ENCODE measurements at regions not wholly inside any gene's neighbourhood (a gene's known extent, or its start where the extent isn't known, plus 50 kb on each side); places are given as distances from the start of the nearest gene placed in this dataset.

DNA sequence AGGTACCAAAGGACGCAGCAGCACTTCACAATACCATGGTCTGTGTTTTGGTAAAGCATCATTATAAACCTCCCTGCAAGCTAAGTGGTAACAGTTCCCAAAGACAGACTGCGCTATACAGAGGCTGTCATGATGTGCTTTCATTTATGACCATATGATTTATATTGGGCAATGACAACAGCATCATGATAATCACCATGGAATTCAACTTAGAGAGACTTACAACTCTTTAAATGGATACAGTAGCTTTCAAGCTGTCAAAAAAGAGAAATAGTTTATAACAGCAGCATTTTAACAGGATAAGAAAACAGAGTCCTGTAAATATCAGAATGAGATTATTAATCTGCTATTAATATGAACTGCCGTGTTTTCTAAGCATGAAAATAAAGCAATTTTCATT, 341.7 kb downstream of the GPR37 start:
- DNase-seq (no peak), ATAC-seq (no peak)

DNA sequence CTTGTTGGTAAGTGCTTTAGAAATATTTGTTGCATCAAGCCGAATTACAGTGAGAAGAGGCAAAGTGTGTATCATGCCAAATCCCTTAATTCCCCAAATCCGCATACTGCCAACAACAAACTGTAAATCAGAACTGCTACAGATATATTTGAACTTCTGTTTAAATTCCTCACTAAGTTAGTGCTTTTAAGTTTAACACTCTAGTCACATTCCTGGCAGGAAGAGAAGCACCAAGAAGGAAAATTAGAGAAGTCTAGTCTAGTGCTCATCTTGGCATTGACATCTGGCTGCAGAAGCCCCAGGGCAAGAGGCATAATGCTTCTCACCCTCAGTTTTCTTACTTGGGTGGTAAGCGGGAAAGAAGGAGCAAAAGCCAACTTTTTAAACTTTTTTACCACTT, 343.5 kb downstream of the GPR37 start:
- no peak for ATAC-seq
- no peak for DNase-seq

DNA sequence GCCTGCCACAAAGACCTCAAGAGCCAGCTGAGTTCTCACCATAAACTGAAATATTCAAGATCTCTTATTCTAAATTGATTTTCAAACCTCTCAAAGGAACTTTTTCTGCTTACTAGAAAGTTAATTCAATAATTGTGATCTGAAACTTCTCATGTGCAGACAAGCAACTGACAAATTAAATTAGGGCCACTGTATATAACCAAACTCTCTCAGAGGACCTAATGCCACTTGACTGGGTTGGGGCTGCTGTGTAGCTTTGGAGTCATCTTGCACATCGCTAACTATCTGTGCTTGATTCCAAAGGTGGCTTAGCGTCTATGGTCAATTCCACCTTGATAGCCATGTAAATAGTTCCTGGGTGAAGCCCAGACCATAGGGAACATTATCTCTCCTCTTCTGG, 345.2 kb downstream of the GPR37 start:
- no peak for ATAC-seq

DNA sequence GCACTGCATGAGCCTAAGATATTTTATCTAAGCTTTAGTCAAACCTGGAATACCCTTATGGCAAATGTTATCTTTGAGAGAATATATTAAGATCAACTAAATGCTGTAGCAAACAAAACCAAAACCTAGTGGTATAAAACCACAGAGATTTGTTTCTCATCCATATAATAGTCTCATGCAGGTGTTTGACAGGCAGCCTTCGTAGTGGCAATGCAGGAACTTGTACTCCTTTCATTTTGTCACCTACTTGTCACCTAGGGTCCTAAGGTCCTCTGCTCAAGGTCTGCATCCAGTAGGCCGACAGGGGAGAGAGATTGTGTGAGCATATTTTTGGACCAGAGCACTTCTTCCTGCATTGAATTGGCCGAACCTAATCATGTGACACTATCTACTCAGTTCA, 352.6 kb downstream of the GPR37 start:
- DNase-seq (no peak), ATAC-seq (no peak)

More for the DNA sequence above, 345.2 kb downstream of the GPR37 start:
- no peak for DNase-seq

DNA sequence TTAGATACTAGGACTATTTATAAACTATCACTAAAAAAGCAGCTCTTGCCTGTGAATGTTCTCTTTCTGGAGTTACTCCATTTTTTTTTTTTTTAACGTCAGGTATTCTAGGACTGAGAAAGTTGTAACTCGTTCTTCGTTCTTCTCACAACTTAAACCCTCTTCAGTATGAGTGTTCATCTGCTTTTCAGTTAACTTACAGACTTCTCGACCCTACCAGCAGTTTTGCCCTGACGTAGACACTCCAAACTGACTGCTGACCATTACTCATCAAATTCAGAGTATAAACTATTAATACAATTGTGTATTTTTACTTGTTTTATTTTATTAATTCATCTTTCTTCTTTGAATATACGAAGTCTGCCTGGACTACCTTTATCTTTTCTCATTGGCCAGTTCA, 353.1 kb downstream of the GPR37 start:
- no peak for DNase-seq
- no peak for ATAC-seq

DNA sequence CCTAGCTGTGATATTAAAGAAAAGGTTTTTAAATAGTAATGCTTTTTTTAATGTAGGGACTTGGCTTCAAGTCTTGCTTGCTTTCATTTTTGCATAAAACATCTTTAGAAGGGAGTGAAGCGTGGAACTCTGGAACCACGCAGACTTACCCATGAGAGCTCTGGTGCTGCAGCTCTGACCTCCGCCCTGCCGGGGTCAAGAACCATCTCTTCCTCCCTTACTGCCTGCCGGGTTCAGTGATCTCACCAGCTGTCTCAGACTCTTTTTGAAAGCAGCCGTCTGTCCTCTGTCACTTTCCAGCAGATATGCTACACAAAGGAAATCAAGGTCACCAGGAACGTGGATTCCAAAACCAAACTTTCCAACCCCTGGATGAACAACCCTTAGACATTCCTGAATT, 353.8 kb downstream of the GPR37 start:
- ATAC-seq: no peak
- DNase-seq: no peak

DNA sequence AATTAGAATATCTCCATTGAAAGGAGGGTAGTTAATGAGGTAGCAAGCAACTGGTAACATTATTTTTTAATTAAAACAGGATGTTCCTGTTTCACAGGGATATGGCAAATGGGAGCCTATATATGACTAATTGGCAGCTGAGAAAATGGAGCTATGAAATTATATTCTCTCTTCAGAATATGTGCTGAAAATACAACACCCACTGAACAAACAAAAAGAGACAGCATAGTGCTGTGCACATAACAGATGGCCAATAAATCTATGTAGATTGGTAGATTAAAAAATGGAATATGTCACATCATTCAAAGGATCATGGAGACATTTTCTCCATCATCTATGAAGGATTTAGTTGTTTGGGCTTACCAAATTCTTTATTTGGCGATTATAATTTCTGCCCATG, 362.0 kb downstream of the GPR37 start:
- no peak for DNase-seq
- ATAC-seq: no peak

DNA sequence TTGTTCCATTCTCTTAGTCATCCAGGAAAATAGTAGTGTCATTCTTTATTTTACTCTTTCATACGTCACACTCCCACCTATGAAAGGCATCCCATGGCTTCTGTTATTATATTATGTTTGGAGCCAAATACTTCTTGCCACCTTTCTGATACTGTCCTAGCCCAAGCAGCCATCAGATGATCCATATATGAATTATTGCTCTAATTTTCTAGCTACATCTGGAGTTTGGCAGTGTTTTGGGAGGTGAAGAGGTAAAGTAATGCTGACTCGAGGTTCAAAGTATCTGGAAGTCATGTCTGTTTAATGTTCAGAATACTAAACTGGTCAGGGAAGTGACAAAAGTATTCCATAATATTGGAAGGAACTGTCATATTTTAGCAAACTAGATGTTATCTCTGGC, 362.5 kb downstream of the GPR37 start:
- ATAC-seq: no peak
- DNase-seq: no peak

DNA sequence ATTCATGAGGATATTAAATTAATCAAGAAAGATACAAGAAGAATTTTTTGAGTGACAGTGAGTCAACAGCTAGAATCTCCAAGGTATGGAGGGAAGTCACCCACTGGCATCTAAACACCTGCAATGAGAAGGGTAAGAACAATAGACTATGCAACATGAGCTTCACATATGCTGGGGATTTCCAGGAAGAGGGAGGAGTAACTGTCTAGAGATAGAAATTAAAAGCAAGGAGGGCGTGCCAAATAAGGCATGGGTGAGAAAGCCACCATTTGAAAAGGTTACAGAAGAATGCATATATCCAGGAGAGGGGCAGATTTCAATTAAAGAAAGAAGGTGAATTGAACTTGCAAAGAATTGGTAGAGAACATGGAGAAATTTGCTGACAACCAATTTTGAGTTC, 365.7 kb downstream of the GPR37 start:
- ATAC-seq (no peak), DNase-seq (no peak)

DNA sequence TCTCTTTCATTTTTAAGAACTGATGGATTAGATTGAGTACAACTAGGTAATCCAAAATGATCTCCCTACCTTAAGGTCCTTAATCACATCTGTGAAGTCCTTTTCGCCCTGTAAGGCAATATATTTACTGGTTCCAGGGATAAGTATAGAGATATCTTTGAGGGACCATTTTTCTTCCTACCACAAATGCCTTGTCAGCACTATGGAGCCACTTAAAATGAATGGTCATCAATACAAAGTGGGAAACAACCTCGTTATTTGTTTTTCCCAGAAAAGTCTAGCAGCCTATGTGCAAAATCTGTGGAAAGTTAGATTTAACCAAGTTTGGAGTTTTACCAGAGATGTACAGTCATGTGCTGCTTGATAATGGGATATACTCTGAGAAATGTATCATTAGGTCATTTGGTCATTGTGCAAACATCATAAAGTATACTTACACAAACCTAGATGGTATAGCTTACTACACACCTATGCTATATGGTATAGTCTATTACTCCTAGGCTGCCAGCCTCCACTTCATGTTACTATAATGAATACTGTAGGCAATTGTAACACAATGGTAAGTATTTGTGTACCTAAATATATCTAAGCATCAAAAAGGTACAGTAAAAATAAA, 366.2 kb upstream of the TMEM229A start:
- no peak for ATAC-seq
- no peak for DNase-seq

DNA sequence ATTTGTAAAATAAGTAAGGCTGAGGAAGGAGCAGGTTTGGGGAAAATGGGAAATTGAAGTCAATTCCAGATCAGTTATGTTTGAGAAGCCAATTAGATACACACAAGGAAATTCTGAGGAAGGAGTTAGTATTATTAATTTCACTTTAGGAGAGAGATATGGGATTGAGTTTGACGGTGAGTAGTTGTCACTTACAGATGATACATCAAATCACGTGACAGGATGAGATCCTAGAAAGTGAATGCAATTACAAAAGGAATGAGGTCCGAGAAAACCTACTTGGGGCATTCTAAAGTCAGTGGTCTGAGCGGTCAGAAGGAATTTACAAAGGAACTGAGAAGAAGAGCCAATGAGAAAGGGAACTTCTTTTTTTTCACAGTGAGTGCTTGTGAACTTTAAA, 364.3 kb upstream of the TMEM229A start:
- no peak for DNase-seq

DNA sequence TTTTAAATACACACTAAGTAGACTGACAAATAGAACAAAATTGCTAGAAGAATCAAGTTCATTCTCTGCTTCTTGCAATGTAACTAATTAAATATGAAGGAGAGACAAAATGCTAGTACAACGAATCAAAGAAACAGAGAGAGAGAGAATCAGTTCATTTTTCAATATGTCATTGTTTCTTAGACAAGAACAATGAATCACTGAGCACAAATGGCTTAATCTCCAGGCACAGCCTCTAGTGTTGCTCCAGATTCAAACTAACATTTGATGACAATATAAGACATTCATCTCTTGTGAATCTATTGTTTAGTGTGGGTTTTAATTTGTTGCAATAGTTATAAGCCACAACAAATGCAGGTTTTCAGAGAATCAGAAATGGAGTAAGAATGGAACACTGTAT, 357.4 kb upstream of the TMEM229A start:
- no peak for ATAC-seq

More for the DNA sequence above, 364.3 kb upstream of the TMEM229A start:
- no peak for ATAC-seq

DNA sequence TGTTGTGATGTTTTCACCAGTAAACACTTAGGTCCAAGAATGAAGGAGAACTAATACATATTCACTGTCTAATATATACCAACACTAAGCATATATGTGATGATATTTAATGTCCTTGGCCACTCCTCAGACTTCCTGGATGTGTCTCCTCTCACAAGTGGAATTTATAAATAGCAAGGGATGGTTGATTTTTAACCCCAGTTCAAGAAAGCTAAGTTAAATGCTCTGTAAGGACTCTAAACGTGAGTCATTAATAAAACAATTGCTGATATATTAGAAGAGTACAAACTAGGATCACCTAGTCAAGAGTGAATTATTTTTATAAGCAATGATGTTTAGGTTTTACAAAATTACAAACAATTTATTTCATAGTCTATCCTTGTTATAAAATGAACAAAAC, 355.9 kb upstream of the TMEM229A start:
- no peak for DNase-seq
- no peak for ATAC-seq

More for the DNA sequence above, 357.4 kb upstream of the TMEM229A start:
- no peak for DNase-seq

DNA sequence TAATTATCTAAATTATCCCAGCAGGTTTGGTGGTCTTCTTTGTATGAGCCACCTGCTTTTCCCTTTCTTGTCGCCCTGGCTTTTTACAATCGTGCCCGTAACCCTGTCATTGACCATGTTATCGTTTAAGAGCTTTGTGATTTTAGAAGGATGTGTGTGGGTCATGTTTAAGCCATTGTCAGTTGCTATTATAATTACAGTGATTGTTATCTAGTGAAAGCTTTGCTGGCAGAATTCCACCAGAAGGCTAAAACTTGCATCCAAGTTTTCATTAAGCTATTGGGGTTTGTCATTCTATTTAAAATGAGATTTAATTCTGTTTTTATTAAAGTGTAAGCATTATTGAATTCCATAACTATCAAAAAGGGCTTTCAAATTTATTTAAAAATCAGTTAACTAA, 354.2 kb upstream of the TMEM229A start:
- ATAC-seq: no peak
- DNase-seq: no peak

DNA sequence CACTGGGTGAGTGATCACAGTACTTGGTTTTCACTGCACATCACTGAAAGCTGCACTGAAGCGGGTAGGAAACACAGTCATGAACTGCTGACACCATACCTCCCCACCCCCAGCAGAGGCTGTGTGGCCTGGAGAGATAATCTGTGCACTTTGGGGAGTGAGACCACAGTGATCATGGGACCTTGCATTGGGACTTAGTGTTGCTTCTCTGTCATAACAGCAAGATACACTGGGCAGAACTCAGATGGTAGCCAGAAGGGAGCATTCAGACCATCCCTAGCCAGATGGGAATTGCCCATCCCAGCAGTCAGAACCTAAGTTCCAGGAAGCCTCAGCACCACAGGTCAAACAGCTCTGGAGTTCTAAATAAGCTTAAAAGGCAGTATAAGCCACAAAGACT, 346.4 kb upstream of the TMEM229A start:
- ATAC-seq: no peak
- DNase-seq: no peak

DNA sequence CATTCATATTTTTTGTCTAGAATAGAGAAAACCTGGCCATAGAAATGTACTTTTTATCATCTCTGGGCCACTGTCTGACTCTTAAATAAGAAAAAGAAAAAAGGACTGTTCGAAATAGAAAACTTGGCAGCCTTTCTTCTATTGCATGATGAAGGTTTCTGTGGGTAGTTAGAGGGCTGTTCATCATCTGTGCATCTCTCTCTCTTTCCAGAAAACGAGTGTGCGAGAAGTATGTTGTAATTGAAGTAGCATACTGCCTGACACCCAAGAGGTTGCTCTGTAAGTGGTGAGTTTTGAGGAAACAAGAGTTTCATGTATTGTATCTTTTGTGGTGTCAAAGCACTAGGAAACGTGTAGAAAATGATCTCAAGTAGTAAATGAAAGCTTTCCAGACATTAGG, 343.2 kb upstream of the TMEM229A start:
- DNase-seq: no peak
- no peak for ATAC-seq

DNA sequence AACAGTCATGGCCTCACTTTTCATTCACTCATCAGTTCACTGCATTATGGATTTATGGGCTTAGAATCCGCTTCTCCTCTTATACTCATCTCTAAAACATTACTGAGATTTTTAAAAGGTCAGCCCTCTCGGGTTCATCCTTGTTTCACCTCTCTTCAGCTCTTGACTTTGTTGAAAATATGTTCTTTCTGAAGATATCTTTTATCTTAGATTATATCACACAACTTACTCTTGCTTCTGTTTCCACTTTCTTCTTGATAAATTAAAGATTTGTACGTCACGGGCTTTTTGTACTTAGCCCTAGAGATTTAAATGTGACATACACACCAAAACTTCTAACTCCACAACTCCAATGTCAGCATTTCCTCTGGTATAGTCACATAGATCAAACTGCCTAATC, 342.5 kb upstream of the TMEM229A start:
- ATAC-seq (no peak), DNase-seq (no peak)

DNA sequence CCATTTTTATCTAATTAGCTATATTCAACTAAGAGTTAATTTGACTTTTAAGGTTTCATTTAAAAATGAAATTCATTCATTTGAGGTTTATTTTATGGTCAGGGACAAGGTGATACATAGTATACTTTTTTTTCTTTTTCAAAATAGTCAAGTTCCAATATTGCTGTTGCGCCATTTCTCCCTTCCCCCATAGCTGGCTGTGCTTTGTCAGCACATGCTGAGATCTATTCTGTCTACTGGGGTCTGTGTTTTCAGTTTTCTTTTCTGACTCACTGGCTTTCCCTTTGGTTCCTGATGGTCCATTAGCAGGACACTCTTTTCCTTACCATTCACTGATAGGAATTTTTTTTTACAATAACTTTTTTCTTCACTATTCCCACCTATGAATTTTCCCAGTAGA, 336.4 kb upstream of the TMEM229A start:
- ATAC-seq (no peak), DNase-seq (no peak)

DNA sequence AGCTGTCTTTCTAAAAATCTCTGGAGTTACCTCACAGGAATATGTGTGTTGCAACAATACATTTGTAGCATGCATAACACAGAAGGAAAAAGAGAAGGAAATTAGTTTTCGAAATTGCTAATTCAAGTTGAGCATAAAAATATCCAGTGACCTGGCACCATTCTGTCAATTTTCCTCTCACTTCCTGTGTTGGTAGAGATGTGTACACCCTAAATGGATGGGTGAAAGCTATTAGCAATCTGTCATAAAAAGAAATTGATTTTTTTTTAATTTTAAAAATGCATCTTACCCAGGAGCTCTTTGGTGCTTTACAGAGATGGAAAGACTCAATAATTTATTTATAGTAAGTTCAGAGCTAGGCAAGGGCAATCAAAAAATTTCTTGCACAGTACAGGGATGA, 333.3 kb upstream of the TMEM229A start:
- DNase-seq (no peak), ATAC-seq (no peak)

DNA sequence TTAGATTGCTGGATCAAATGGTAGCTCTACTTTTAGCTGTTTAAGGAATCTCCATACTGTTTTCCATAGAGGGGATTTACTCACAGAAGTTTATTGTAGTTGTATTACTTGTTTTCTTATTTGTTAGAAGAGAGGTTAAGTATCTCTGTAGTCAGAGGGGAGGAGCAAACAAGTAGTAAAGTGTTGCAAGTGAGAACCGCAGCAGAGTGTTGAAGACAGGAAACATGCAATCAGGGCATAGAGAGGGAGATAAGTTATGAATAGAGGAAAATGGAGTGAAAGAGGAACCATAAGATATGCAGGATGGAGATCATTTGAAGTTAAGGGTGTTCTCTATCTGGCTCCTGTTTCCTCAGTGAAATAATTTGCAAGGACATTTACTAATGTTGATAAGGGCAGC, 331.4 kb upstream of the TMEM229A start:
- no peak for ATAC-seq
- DNase-seq: no peak

DNA sequence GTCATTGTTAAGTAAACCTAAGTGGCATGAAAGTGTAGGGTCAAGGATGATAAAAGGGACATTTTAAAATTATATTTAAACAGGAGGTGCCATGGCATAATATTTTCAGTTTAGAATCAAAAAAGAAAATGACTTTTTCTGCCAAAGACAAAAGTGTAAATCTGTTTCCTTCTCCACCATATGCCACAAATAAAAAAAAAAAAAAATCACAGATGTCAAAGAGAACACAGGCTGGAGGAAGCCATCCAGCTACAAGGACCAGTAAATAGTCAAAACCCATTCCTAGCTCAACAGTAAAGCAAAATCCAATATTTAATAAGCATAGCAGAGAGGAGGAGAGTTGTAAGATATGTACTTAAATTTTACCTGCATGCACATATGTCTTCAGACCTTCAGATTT, 321.3 kb upstream of the TMEM229A start:
- DNase-seq (no peak), ATAC-seq (no peak)

DNA sequence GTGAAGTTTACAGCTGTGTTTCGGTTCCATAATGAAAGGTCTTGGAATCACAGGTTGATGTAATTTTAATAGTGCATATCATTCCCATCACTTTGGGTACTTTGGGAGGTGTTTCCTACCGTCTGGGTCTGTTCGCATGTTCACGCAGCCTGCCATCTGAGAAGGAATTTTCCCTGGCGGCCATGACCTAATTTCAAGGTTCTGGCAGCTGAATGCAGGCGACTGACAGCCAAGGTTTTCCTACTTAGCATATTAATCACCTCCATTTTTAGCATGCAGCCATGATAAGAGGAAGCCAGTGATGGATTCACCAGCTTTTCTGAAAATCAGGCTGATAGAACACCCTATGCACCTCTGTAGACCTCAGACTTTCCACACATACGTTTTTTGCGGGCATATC, 319.1 kb upstream of the TMEM229A start:
- no peak for DNase-seq
- ATAC-seq: no peak

DNA sequence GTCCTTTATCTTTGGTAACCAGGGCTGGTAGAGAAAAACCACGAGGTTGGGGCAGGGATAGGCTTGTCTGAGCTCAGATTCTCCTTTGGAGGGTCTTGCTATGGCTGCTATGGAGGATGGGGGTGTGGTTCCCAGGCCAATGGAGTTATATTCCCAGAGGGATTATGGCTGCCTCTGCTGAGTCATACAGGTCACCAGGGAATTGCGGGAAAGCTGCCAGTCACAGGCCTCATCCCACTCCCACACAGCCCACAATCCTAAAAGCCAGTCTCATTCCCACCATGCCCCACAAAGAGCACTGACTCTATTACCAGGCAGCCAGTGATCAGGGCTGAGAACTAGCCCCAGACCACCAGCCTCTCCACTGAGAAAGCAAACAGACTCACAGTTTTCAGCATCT, 316.6 kb upstream of the TMEM229A start:
- ATAC-seq (no peak), DNase-seq (no peak)

DNA sequence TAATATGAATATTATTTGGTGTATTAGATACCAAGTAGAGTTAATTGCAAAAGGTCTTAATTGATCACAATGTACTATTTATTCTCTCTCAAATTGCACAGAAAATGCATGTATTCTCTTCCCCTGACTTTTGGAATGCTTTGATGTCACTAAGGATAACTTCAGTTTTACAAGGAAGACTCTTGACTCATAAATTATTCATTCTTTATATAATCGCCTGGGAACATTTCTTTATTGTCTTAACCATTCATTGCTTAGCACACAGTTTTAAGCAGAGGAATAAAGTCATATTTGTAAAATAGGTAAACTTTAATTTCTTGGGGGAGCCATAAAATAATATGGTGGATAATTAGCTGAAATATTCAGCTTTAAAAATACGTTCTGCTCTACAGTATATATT, 306.0 kb upstream of the TMEM229A start:
- no peak for ATAC-seq

More for the DNA sequence above, 306.0 kb upstream of the TMEM229A start:
- DNase-seq: no peak

Measured in stimulated activated naive CD8-positive, alpha-beta T cell treated with anti-CD3 and anti-CD28 coated beads, Interleukin-15, Interleukin-2, amounts not matched to agents 100 U/mL and 50 U/mL, for 24 hours (primary cell).